ENCODE measurements at regions not wholly inside any gene's neighbourhood (a gene's known extent, or its start where the extent isn't known, plus 50 kb on each side); places are given as distances from the start of the nearest gene placed in this dataset.
"Not testable (repeated sequence)": the region's sequence is repeated elsewhere in the genome, so short reads cannot be mapped to it uniquely, and the experiment has no call there.

GRCh38 chr3:88690287-88690686 is 417.1 kb upstream of the EPHA3 start:
- no peak for DNase-seq (ENCODE audit: low spot score)

GRCh38 chr3:88691081-88691480 is 416.3 kb upstream of the EPHA3 start:
- no peak for DNase-seq (ENCODE audit: low spot score)

GRCh38 chr3:88703501-88704059 is 403.8 kb upstream of the EPHA3 start:
- no peak for DNase-seq (ENCODE audit: low spot score)

- DNase-seq (ENCODE audit: low spot score): no peak
Measured at GRCh38 chr3:88704338-88704737, 403.1 kb upstream of the EPHA3 start.

- no peak for DNase-seq (ENCODE audit: low spot score)
Measured at GRCh38 chr3:88707837-88708236, 399.6 kb upstream of the EPHA3 start.

GRCh38 chr3:88712552-88712951 is 394.9 kb upstream of the EPHA3 start:
- no peak for DNase-seq (ENCODE audit: low spot score)

- no peak for DNase-seq (ENCODE audit: low spot score)
Measured at GRCh38 chr3:88713233-88713691, 394.2 kb upstream of the EPHA3 start.

GRCh38 chr3:88725440-88726165 is 381.8 kb upstream of the EPHA3 start:
- DNase-seq (ENCODE audit: low spot score): no peak

GRCh38 chr3:88732186-88732585 is 375.2 kb upstream of the EPHA3 start:
- no peak for DNase-seq (ENCODE audit: low spot score)

- DNase-seq (ENCODE audit: low spot score): no peak
Measured at GRCh38 chr3:88742106-88742505, 365.3 kb upstream of the EPHA3 start.

GRCh38 chr3:88742674-88743507 is 364.5 kb upstream of the EPHA3 start:
- no peak for DNase-seq (ENCODE audit: low spot score)

GRCh38 chr3:88744896-88745295 is 362.5 kb upstream of the EPHA3 start:
- DNase-seq (ENCODE audit: low spot score): no peak

- not testable (repeated sequence) for DNase-seq (ENCODE audit: low spot score)
Measured at GRCh38 chr3:88747145-88747544, 360.3 kb upstream of the EPHA3 start.

- no peak for DNase-seq (ENCODE audit: low spot score)
Measured at GRCh38 chr3:88758676-88759075, 348.7 kb upstream of the EPHA3 start.

- no peak for DNase-seq (ENCODE audit: low spot score)
Measured at GRCh38 chr3:88767746-88768145, 339.7 kb upstream of the EPHA3 start.

- no peak for DNase-seq (ENCODE audit: low spot score)
Measured at GRCh38 chr3:88773766-88774165, 333.7 kb upstream of the EPHA3 start.

- no peak for DNase-seq (ENCODE audit: low spot score)
Measured at GRCh38 chr3:88775026-88775690, 332.3 kb upstream of the EPHA3 start.

- no peak for DNase-seq (ENCODE audit: low spot score)
Measured at GRCh38 chr3:88779482-88779881, 327.9 kb upstream of the EPHA3 start.

GRCh38 chr3:88784925-88785324 is 322.5 kb upstream of the EPHA3 start:
- DNase-seq (ENCODE audit: low spot score): no peak

- no peak for DNase-seq (ENCODE audit: low spot score)
Measured at GRCh38 chr3:88785841-88786240, 321.6 kb upstream of the EPHA3 start.

GRCh38 chr3:88795503-88795902 is 311.9 kb upstream of the EPHA3 start:
- no peak for DNase-seq (ENCODE audit: low spot score)

- DNase-seq (ENCODE audit: low spot score): no peak
Measured at GRCh38 chr3:88807491-88808105, 299.8 kb upstream of the EPHA3 start.

All from activated CD4-positive, alpha-beta T cell treated with anti-CD3 and anti-CD28 coated beads, Interleukin-2, Interleukin-4, amounts not matched to agents 100 ng/mL and 50 ng/mL, durations not matched to agents 16 hours and 8 hours (primary cell).